Inflammatory macrophage treated with lipopolysaccharide for 4 hours (primary cell): ENCODE measurements at regions not wholly inside any gene's neighbourhood (a gene's known extent, or its start where the extent isn't known, plus 50 kb on each side); places are given as distances from the start of the nearest gene placed in this dataset.
A peak's percentile ranks its signal among the peaks of the same experiment; 100 is the strongest.
"Not testable (repeated sequence)": the region's sequence is repeated elsewhere in the genome, so short reads cannot be mapped to it uniquely, and the experiment has no call there.

ENCODE experiments used
- DNase-seq: peaks from one replicate; pipeline ENCODE4 v3.0.0-alpha.2; 2020

DNA sequence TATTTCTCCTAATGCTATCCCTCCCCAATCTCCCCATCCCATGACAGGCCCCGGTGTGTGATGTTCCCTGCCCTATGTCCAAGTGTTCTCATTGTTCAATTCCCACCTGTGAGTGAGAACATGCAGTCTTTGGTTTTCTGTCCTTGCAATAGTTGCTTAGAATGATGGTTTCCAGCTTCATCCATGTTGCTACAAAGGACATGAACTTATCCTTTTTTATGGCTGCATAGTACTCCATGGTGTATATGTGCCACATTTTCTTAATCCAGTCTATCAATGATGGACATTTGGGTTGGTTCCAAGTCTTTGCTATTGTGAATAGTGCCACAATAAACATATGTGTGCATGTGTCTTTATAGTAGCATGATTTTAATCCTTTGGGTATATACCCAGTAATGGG, 51.3 kb upstream of the RIOK2 start:
- DNase-seq: not testable (repeated sequence)

DNA sequence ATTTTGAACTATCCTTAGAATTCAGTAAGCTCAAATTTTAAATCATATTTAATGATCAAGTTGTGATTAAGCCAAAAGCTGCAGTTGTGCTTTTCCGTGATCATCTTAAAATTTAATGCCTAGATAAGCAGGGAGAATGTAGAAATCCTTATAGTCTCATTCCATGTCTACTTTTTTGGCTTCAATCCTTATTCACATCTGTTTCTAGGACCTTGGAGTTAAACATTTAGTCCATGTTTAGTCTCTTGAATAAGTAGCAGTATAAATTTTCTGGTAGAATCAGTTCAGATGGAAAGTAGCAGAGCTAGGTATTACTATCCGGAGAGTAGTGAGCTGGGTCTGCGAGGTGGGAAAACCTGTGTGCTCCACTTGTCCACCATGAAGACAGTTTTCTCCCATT, 59.3 kb upstream of the RIOK2 start:
- DNase-seq: no peak

DNA sequence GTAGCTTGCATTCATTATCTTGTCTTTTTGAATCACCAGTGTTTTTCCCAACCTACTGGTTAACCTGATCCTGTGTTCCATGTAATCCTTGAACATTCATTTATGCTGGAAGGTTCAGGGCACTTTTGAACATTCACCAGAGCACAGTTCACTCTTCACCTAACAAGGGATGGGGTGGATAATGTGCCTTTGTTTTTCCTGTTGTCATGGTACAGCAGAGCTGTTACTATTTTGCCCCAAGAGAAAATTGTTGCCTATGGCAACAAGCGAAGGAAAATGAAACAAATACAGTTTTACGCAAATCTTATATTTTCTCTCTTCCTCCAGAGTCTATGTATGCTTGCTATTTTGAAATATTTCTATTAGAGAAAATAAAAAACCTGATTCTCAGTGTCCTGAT, 60.3 kb upstream of the RIOK2 start:
- DNase-seq: no peak

DNA sequence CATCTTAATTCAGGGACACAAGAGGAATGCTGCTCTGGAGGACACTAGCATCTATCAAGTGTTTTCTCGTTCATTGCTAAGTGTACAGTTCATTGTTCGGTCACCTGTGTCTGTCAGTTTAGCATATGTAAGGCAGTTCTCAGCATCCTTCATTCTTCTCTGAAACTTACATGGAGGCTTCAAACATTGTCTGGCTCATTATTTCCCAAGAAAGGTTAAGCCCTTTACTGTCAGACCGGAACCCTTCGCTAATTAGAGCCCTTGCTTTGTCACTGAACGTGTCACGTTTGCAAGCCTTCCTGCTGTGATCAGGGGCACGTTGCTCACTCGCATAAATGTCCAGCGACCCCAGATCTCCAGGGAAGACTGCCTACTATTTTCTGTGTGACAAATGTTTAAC, 62.3 kb upstream of the RIOK2 start:
- no peak for DNase-seq

DNA sequence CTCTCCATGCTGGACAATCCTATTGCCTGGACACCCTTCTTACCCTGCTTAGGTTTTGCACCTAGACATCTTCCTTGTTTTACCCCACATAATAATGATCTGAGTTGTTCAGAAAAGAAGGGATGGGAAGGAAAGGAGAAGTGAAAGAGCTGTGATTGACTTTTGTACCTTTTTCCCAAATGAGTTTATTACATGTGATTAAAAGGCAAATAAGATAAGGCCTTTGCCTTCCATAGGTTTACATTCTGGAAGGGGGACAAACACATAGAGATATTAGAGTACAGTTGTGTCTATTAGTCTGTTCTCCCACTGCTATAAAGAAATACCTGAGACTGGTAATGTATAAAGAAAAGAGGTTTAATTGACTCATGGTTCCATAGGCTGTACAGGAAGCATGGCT, 67.1 kb upstream of the RIOK2 start:
- DNase-seq: no peak

DNA sequence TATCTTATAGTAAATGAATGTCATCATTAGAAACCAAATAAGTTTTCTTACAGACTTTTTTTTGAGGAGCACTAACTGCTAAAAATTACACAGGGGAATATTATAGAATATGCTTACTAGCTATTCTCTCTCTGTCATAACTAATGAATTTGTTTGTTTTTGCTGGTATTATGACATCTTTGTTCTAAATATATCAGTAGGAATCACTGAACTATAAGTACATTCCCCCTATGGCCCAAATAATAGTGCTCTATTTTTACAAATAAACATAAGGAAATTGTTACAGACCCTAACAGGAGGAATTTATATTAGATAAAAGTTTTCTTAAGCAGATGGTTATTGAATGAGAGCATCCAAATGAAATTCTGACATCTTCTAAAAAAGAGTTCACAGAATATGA, 83.0 kb upstream of the RIOK2 start:
- DNase-seq: no peak

DNA sequence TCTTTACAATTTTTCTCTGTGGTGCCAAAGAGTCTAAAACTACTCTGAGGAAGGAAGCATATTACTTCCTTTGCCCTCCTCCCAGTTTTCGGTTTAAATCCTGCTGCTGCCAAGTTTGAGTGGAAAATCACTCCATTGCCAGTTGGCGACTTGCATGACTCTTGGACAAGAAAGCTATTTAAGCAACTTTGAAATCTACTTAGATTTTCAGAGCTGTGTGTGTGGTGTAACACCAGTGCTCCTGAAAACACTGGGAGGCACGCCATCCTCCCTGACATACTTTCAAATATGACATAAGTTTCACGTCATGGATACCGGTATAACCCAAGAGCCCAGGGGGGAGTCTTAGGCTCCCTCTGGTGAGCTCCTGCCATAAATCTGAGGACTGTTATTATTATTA, 83.5 kb upstream of the RIOK2 start:
- no peak for DNase-seq

DNA sequence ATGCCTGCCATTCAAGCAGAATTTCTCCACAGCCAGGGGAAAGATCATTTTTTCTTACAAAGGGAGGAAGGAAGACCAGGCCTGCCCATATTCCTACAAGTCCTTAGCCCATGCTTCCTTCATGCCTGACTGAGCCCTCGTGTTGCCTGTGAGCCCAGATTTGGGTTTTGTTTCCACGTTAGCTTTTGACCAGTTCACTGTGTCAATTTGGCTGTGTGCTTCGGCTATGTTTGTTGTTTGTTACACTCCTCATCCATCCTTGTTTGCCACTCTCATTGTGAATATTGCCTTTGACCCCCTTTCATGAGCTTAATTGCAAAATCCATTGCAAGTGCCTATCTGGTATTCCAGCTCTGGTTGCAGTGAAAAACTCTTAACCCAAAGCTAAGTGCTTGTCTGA, 84.7 kb upstream of the RIOK2 start:
- DNase-seq: no peak

DNA sequence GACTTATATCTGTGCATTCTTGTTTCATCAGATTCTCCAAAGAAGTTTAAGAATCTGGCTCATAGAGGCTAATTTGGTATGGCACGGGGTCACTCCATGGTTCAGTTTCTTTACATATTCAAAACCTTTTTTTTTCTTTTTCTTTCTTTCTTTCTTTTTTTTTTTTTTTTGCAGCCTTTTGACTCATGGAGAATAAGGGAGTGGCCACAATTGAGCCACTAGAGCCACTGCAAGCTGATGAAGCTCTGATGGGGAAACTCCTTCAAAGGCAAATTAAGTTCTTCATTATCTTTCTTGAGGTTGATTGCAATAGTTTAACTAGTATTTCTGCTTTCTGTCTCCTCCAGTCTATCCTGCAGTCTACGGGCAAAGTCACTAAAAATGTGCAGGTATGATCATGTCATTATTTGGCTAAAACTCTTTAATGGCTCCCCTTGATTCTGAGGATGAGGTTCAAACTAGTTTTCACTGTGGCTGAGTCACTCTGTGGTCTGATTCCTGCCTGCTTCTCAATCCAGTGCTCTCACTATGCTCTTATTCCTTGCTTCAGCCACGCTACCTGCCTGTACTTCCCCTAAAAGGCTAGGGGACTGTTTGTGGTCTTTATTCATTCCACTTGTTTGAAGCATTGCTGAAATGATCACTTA, 93.5 kb upstream of the RIOK2 start:
- no peak for DNase-seq

DNA sequence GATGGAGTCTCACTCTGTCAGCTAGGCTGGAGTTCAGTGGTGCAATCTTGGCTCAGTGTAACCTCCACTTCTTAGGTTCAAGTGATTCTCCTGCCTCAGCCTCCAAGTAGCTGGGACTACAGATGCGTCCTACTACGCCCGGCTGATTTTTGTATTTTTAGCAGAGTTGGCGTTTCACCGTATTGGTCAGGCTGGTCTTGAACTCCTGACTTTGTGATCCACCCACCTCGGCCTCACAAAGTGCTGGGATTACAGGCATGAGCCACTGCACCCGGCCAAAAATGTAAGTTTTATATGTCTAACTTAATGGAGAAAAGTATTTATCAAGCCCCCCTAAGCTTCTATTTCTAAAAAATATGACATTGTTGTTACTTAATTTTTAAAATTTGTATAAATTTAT, 98.2 kb upstream of the RIOK2 start:
- no peak for DNase-seq

DNA sequence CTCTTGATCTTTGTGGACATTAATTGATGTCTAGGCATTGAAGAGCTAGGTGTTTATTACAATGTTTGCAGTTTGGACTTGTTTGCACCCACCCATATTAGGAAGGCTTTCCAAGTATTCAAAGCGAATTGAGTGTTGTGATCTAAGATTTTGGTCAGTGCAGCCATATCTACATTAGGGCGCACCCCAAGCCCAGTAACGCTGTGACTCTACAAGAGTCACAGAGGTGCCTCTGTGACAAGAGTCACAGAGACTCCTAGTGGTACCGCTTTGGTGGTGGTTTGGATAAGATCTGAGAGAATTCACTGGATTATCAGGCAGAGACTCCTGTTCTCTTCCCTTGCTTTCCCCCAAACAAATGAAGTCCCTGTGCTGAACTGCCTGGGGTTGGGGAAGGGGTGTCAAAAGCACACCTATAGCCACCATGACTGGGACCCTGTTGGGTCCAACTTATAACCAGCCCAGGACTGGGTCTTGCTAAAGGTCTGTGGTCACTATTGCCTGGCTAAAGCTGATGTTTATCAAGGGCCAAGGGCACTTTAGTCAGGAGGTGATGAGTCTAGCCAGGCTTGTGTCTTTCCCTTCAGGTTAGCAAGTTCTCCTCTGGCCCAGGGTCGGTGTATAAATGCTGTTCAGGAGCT, 114.1 kb upstream of the RIOK2 start:
- DNase-seq: peak; percentile 17

DNA sequence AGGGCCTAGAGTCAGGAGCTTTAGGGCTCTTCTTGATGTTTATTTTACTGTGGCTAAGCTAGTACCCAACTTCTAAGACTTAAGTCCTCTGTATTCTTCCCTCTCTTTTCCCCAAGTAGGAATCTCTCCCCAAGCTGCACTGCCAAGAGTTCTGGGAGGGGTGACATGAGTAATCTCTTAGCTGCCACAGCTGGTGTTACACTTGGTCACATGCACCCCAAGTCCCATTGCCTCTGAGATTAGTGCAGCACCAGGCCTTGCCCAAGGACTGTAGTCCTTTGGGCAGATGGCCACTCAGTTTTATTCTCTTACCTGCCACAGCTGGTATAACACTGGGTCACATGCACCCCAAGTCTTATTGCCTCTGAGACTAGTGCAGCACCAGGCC, 114.7 kb upstream of the RIOK2 start:
- DNase-seq: no peak

DNA sequence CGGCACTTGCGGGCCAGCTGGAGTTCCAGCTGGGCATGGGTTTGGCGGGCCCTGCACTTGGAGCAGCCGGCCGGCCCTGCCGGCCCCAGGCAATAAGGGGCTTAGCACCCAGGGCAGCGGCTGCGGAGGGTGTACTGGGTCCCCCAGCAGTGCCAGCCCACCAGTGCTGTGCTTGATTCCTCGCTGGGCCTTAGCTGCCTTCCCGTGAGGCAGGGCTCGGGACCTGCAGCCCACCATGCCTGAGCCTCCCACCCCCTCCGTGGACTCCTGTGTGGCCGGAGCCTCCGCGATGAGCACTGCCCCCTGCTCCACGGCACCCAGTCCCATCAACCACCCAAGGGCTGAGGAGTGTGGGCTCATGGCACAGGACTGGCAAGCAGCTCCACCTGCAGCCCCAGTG, 118.1 kb upstream of the RIOK2 start:
- not testable (repeated sequence) for DNase-seq

DNA sequence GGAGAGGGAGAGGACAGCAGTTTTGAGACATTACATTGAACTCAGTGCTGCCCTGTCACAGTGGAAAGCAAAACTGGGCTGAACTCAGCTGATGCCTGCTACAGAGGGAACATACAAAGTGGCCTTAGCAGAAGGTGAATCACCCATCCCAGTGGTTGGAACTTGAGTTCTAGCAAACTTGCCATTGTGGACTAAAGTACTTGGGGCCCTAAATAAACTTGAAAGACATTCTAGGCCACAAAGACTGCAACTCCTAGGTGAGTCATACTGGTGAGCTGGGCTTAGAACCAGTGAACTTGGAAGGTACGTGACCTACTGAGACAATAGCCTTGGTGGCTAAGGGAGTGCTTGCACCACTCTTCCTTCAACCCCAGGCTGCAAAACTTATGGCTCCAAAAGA, 155.7 kb upstream of the RIOK2 start:
- DNase-seq: no peak

DNA sequence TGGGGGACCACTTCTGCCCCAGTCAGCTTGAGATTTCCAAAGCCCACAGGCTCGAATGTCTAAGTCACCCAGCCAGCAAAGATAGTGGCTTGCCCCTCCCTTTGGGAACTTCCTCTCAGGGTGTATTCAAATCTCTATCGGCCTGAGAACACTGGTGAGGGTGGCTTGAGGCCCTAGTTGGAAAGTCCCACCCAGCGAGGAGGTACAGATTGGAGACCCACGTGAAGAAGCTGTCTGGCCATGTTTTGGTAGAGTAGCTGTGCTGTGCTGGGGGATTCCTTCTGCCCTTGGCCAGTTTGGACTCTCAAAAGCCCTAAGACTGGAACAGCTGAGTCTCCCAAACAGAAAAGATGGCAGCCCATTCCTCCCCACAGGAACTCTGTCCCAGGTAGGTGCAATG, 172.7 kb upstream of the RIOK2 start:
- no peak for DNase-seq

DNA sequence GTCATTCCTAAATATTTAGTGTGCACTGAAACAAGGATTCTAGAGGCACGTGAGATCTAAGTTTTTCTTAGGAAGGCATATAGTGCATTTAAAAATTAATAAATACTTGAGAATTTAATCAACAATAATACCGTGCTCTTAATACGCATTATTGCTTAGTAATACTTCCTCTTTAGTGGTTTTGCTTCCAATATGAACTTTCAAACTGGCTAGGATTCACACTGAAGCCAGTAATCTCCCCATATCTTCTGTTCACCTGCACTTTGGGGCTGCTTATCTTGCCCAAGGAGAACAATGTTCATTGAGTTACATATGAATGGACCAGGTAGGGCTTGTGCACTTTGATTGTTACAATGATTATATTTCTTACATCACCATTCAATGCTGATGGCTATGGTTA, 180.5 kb upstream of the RIOK2 start:
- DNase-seq: no peak

DNA sequence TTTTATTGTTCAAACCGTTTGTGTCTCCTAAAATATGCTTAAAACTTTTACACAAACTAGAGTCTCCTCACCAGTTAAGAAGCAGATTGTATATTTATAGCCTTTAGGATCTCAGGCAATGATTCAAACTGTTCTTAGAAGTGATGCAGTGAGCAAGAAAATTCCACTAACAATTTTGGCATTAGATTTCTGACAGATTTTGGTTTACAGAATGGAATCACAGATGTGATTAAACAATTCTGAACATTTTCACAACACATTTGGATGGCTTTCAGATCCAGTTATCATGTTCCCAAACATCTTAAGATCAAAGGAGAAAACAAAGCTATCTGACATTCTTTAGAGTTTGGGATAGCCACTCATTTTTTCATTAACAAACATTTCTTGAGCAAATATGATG, 181.7 kb upstream of the RIOK2 start:
- no peak for DNase-seq

DNA sequence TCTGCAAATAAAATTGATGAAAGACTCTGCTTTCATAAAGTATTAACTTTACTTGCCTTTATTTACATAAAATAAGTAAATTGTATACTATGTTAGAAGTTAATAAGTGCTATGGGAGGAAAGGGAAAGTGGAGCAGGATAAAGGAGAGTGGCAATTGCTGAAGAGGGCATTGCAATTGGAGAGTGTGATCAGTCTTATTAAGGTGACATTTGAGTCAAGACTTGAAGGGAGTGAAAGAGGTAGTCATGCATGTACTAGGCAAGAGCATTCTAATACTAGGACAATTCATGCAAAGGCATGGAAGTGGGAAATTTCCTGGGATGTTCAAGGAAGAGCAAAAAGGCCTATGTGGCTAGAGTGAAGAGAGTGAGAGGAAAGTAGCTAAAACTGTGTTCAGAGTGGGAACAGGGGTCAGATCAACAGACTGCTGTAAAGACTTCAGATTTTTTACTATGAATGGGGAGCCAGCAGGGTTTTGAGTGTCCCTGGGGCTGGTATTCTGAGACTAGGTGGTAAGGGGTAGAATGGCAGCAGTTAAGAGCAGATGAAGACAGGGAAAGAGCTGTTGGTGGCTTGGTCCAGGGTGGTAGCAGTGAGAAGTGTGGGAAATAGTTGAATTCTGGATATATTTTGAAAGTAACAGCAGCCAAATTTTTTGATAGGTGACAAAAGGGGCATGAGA, 182.3 kb upstream of the RIOK2 start:
- no peak for DNase-seq

DNA sequence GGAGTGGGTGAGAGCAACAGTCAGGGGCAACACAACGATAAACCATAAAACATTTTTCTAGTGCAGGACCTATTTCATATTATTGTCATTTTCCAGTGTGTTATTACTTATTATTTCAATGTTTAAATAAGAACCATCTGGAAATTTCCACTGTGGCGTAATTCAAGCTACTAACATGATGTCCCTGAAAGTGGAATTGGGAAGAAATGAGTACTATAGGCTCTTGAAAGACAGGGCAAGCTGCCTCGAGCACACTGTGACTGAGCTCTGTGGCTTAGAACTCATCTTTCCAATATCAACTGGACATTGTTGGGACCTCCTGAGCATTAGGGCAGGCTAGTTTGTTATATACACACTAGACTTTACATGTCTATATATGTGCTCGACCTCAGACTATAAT, 182.9 kb upstream of the RIOK2 start:
- DNase-seq: no peak

DNA sequence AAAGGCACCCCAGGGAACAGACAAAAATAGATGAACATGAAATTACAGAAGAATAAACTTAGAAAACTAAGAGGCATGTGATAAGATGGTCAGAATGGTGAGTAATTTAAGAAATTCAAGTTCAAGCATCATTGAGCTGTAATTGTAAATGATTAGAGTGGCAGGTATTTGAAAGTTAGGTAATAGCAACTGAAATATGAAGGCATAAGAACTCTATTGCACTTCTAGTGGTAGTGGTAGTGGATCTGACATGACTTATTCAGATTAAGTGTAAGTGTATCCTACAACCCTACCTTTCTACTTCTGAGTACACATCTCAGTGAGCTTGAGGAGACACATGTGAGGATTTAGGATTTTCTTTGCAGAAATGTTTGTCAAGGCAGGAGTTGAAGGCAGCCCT, 192.9 kb upstream of the RIOK2 start:
- DNase-seq: no peak

DNA sequence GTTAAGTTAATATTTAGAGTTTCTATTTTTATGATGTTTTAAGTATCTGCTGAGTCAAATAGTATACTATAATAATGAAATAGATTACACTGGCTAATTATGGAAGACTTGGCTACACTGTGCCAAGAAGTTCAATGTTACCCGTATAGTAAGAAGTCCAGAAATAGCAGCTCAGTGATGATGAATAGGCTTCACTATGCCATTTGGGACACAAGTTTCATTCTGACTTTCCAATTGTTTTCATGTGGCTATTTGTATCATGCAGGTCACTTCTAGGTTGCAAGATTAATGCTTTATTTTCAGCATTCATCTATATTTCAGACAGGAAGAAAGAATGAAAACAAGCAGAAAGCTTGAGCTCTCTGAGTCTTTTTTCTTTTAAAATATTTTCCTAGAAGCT, 194.5 kb upstream of the RIOK2 start:
- no peak for DNase-seq

DNA sequence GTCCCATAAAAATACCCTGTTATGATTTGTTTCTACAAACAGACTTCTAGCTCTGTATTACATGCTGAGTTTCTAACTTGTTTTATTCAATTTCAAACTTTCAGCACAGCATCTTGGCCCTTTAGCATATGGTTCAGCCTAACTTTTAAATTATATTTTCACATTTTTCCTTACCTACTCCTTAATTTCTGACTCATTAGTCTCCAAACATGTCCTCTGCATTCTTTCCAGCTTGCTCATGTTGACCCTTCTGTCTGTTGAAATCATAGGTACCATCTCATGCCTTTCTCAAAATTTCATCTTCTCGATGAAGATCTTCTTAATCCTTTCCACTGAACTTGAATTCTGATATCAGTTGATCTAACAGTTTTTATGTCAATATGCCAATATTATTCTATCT, 200.9 kb upstream of the RIOK2 start:
- no peak for DNase-seq

DNA sequence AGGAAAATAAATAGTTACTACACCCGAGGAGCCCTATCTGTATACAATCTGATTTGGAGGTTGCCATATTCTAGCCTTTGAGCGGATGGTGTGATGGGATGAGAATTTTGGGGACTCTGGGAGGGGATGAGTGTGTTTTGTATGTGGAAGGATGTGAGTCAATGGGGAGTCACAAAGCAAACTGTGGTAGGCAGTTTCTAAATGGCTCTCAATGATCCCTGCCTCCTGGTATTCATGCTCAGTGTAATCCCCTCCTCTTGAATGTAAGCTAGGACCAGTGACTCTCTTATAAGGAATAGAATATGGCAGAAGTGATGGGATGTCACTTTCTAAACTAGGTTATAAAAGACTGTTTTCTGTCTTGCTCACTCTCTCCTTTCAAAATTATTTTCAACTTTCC, 205.7 kb upstream of the RIOK2 start:
- DNase-seq: no peak

DNA sequence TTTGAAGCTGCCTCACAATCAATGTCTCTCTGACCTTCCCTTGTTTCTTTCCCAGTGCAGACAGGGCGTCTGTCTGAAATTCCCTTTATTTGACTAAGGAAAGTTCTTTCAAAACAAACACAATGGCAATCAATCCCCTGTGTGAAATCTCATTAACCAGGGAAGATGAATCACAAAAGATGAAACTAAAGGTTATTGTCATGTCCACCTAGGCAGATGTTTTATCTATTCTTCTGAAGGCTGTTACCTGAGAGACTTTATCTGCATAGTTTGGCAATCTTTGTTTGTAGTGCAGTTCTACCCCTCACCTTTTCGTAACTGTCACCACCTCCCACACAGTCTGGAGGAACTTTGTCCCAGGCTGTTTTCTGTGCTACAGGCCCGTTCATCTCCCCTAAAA, 217.5 kb upstream of the RIOK2 start:
- DNase-seq: no peak

DNA sequence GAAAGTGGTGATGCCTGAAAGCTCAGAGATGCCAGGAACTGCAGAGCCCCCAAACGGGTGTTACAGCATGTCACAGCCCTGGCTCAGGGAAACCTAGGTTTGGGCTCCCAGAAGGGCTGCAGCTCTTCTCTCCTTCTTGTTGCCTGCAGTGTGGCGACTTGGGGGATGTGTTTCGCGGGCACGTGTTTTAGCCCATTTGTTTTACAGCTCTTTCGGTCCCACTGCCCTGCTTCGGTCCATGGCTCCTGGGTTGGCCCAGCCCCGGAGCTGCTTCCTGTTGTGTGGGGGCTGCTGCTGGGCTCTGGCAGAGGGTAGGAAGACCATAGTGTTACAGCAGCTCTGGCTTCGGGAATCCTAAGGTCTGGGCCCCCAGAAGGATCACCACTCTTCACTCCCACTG, 222.9 kb upstream of the RIOK2 start:
- no peak for DNase-seq
